ENCODE measurements at regions not wholly inside any gene's neighbourhood (a gene's known extent, or its start where the extent isn't known, plus 50 kb on each side); places are given as distances from the start of the nearest gene placed in this dataset.

- Histone ChIP-seq H3K4me3 (ENCODE audit: low read depth, low read length, poor library complexity, severe bottlenecking) (no peak overlapping the region), H3K9me2 (ENCODE audit: insufficient read depth, low read length) (no peaks in the 10 kb centered on the region), H3K27ac (ENCODE audit: low read depth, low read length, poor library complexity, severe bottlenecking) (no peak overlapping the region), H3K79me2 (ENCODE audit: insufficient read depth, low read depth, low read length) (no peaks in the 10 kb centered on the region), H3K36me3 (ENCODE audit: insufficient read depth, low read length) (no peaks in the 10 kb centered on the region), H3K9me3 (ENCODE audit: low read length) (no peaks in the 10 kb centered on the region), H2AFZ (ENCODE audit: low read length) (no peak overlapping the region), H3K4me2 (ENCODE audit: low read length) (no peak overlapping the region), H4K20me1 (ENCODE audit: insufficient read depth, low read length) (no peaks in the 10 kb centered on the region), H3K4me1 (ENCODE audit: insufficient read depth, low read length, poor library complexity, severe bottlenecking) (no peaks in the 10 kb centered on the region)
- intact Hi-C loops (cut with micrococcal nuclease; ENCODE audit: unreplicated experiment): no loop called here
- no TSS peak for BruUV-seq (replicated peaks)
- TF ChIP-seq, protein P1, sequence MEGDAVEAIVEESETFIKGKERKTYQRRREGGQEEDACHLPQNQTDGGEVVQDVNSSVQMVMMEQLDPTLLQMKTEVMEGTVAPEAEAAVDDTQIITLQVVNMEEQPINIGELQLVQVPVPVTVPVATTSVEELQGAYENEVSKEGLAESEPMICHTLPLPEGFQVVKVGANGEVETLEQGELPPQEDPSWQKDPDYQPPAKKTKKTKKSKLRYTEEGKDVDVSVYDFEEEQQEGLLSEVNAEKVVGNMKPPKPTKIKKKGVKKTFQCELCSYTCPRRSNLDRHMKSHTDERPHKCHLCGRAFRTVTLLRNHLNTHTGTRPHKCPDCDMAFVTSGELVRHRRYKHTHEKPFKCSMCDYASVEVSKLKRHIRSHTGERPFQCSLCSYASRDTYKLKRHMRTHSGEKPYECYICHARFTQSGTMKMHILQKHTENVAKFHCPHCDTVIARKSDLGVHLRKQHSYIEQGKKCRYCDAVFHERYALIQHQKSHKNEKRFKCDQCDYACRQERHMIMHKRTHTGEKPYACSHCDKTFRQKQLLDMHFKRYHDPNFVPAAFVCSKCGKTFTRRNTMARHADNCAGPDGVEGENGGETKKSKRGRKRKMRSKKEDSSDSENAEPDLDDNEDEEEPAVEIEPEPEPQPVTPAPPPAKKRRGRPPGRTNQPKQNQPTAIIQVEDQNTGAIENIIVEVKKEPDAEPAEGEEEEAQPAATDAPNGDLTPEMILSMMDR (conservative IDR thresholded peaks at IDR 0.05; ENCODE audit: low read length): no peak
- no peak for TF ChIP-seq EZH2phosphoT487 (IDR thresholded peaks at IDR 0.05; ENCODE audit: borderline replicate concordance, low read depth, low read length)
- CTCF ChIA-PET (ENCODE audit: unreplicated experiment): no interaction called here
- DNase-seq (ENCODE audit: low spot score): no peak
- POLR2A ChIA-PET: interaction anchor here (1.0 to 1.5 kb wide), 2 partner anchors 11 kb away, joined by 3 read pairs; no protein-coding TSS in a partner anchor
Observed at GRCh38 chr3:67733269-67733950, 79.0 kb upstream of the SUCLG2 start.

- CTCF ChIA-PET (ENCODE audit: unreplicated experiment): no interaction called here
- Histone ChIP-seq H3K4me1 (ENCODE audit: insufficient read depth, low read length, poor library complexity, severe bottlenecking) (no peaks in the 10 kb centered on the region), H3K27ac (ENCODE audit: low read depth, low read length, poor library complexity, severe bottlenecking) (no peak overlapping the region), H3K9me3 (ENCODE audit: low read length) (no peaks in the 10 kb centered on the region; the same call in 1 of the 2 replicates), H3K4me3 (ENCODE audit: low read depth, low read length, poor library complexity, severe bottlenecking) (no peak overlapping the region), H3K79me2 (ENCODE audit: insufficient read depth, low read depth, low read length) (no peaks in the 10 kb centered on the region), H4K20me1 (ENCODE audit: insufficient read depth, low read length) (no peaks in the 10 kb centered on the region), H3K36me3 (ENCODE audit: insufficient read depth, low read length) (no peaks in the 10 kb centered on the region), H2AFZ (ENCODE audit: low read length) (no peak overlapping the region), H3K4me2 (ENCODE audit: low read length) (no peak overlapping the region), H3K9me2 (ENCODE audit: insufficient read depth, low read length) (no peaks in the 10 kb centered on the region)
- TF ChIP-seq, protein P1 (conservative IDR thresholded peaks at IDR 0.05; ENCODE audit: low read length): no peak
- TF ChIP-seq EZH2phosphoT487 (IDR thresholded peaks at IDR 0.05; ENCODE audit: borderline replicate concordance, low read depth, low read length): no peak
- DNase-seq (ENCODE audit: low spot score): no peak
- POLR2A ChIA-PET: interaction anchor here (1.4 kb wide), 1 partner anchor 16 kb away, joined by 3 read pairs; no protein-coding TSS in a partner anchor
- intact Hi-C loops (cut with micrococcal nuclease; ENCODE audit: unreplicated experiment): no loop called here
- no TSS peak for BruUV-seq (replicated peaks)
Observed at GRCh38 chr3:67724434-67724833, 70.0 kb upstream of the SUCLG2 start.

- H3K9me2 ChIP-seq (ENCODE audit: insufficient read depth, low read length): no peaks in the 10 kb centered on the region
- H3K4me2 ChIP-seq (ENCODE audit: low read length): no peak overlapping the region
- ChIA-PET POLR2A (interaction anchor here (0.6 to 1.4 kb wide), 2 partner anchors 16 to 448 kb away, joined by 3 read pairs; no protein-coding TSS in a partner anchor), CTCF (ENCODE audit: unreplicated experiment) (no interaction called here)
- no peak for DNase-seq (ENCODE audit: low spot score)
- no peaks in the 10 kb centered on the region for H3K36me3 ChIP-seq (ENCODE audit: insufficient read depth, low read length)
- H2AFZ ChIP-seq (ENCODE audit: low read length): no peak overlapping the region
- TF ChIP-seq, protein P1 (conservative IDR thresholded peaks at IDR 0.05; ENCODE audit: low read length): no peak
- no peak for TF ChIP-seq EZH2phosphoT487 (IDR thresholded peaks at IDR 0.05; ENCODE audit: borderline replicate concordance, low read depth, low read length)
- BruUV-seq (replicated peaks): no TSS peak
- H4K20me1 ChIP-seq (ENCODE audit: insufficient read depth, low read length): no peaks in the 10 kb centered on the region
- no peak overlapping the region for H3K4me3 ChIP-seq (ENCODE audit: low read depth, low read length, poor library complexity, severe bottlenecking)
- H3K9me3 ChIP-seq (ENCODE audit: low read length): no peaks in the 10 kb centered on the region; the same call in 1 of the 2 replicates
- H3K4me1 ChIP-seq (ENCODE audit: insufficient read depth, low read length, poor library complexity, severe bottlenecking): no peaks in the 10 kb centered on the region
- H3K27ac ChIP-seq (ENCODE audit: low read depth, low read length, poor library complexity, severe bottlenecking): no peak overlapping the region
- no peaks in the 10 kb centered on the region for H3K79me2 ChIP-seq (ENCODE audit: insufficient read depth, low read depth, low read length)
- intact Hi-C loops (cut with micrococcal nuclease; ENCODE audit: unreplicated experiment): no loop called here
Observed at GRCh38 chr3:67723863-67724262, 69.5 kb upstream of the SUCLG2 start.
